ENCODE measurements at regions not wholly inside any gene's neighbourhood (a gene's known extent, or its start where the extent isn't known, plus 50 kb on each side); places are given as distances from the start of the nearest gene placed in this dataset.
"Not testable (repeated sequence)": the region's sequence is repeated elsewhere in the genome, so short reads cannot be mapped to it uniquely, and the experiment has no call there.

- ChIA-PET CTCF (ENCODE audit: unreplicated experiment) (no interaction called here), POLR2A (no interaction called here)
- TF ChIP-seq CTCF (conservative IDR thresholded peaks at IDR 0.05; ENCODE audit: low read length), result no peak
- no peak for TF ChIP-seq EZH2phosphoT487 (IDR thresholded peaks at IDR 0.05; ENCODE audit: borderline replicate concordance, low read depth, low read length)
- Histone ChIP-seq H3K79me2 (ENCODE audit: insufficient read depth, low read depth, low read length) (no peaks in the 10 kb centered on the region), H3K27ac (ENCODE audit: low read depth, low read length, poor library complexity, severe bottlenecking) (no peak overlapping the region), H3K4me1 (ENCODE audit: insufficient read depth, low read length, poor library complexity, severe bottlenecking) (no peaks in the 10 kb centered on the region), H3K4me3 (ENCODE audit: low read depth, low read length, poor library complexity, severe bottlenecking) (no peak overlapping the region), H3K9me3 (ENCODE audit: low read length) (no peaks in the 10 kb centered on the region), H3K36me3 (ENCODE audit: insufficient read depth, low read length) (no peaks in the 10 kb centered on the region), H4K20me1 (ENCODE audit: insufficient read depth, low read length) (no peaks in the 10 kb centered on the region), H2AFZ (ENCODE audit: low read length) (no peak overlapping the region), H3K9me2 (ENCODE audit: insufficient read depth, low read length) (no peaks in the 10 kb centered on the region), H3K4me2 (ENCODE audit: low read length) (no peak overlapping the region)
- BruUV-seq (replicated peaks), result no TSS peak
- intact Hi-C loops (cut with micrococcal nuclease; ENCODE audit: unreplicated experiment), result no loop called here
- no peak for DNase-seq (ENCODE audit: low spot score)
These were observed 135.2 kb downstream of the DACT1 start for GRCh38 chr14:58772794-58773620.

DNA sequence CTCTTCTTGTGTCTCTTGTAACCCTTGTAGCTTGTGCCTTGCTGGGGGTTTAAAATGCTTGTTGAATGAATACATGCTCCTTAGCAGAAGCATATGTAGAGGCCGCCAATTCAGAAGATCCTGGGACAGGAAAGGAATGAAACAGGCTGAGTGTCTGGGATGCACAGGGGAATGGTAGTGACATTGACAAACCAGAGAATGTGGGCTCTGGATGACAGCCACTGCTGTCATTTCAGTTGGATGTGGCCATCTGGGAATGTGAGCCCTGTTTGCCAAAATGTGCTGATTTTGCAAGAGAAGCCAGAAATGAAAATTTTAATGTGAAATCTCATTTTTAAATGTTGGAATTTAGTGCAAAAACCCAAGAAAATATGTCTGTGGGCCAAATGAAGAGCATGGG is 136.8 kb downstream of the DACT1 start:
- BruUV-seq (replicated peaks), result no TSS peak
- Histone ChIP-seq H3K27ac (ENCODE audit: low read depth, low read length, poor library complexity, severe bottlenecking) (no peak overlapping the region), H3K9me2 (ENCODE audit: insufficient read depth, low read length) (no peaks in the 10 kb centered on the region), H4K20me1 (ENCODE audit: insufficient read depth, low read length) (no peaks in the 10 kb centered on the region), H3K36me3 (ENCODE audit: insufficient read depth, low read length) (no peaks in the 10 kb centered on the region), H3K79me2 (ENCODE audit: insufficient read depth, low read depth, low read length) (no peaks in the 10 kb centered on the region), H3K9me3 (ENCODE audit: low read length) (no peaks in the 10 kb centered on the region), H3K4me3 (ENCODE audit: low read depth, low read length, poor library complexity, severe bottlenecking) (no peak overlapping the region), H2AFZ (ENCODE audit: low read length) (no peak overlapping the region), H3K4me2 (ENCODE audit: low read length) (no peak overlapping the region), H3K4me1 (ENCODE audit: insufficient read depth, low read length, poor library complexity, severe bottlenecking) (no peaks in the 10 kb centered on the region)
- no peak for DNase-seq (ENCODE audit: low spot score)
- TF ChIP-seq EZH2phosphoT487 (IDR thresholded peaks at IDR 0.05; ENCODE audit: borderline replicate concordance, low read depth, low read length) (no peak), CTCF (conservative IDR thresholded peaks at IDR 0.05; ENCODE audit: low read length) (no peak)
- POLR2A ChIA-PET, result no interaction called here
- CTCF ChIA-PET (ENCODE audit: unreplicated experiment), result no interaction called here
- intact Hi-C loops (cut with micrococcal nuclease; ENCODE audit: unreplicated experiment), result no loop called here

DNA sequence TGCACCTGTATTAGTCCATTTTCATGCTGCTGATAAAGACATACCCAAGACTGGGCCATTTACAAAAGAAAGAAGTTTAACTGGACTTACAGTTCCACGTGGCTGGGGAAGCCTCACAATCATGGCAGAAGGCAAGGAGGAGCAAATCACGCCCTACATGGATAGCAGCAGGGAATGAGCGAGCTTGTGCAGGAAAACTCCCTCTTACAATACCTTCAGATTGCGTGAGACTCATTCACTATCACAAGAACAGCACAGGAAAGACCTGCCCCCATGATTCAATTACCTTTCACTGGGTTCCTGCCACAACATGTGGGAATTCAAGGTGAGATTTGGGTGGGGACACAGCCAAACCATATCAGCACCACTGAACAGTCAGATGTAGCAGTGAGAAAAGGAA is 137.4 kb downstream of the DACT1 start:
- H3K27ac ChIP-seq (ENCODE audit: low read depth, low read length, poor library complexity, severe bottlenecking); H3K9me3 ChIP-seq (ENCODE audit: low read length); intact Hi-C loops (cut with micrococcal nuclease; ENCODE audit: unreplicated experiment); H3K36me3 ChIP-seq (ENCODE audit: insufficient read depth, low read length); H4K20me1 ChIP-seq (ENCODE audit: insufficient read depth, low read length); H3K9me2 ChIP-seq (ENCODE audit: insufficient read depth, low read length); BruUV-seq (replicated peaks); H3K4me3 ChIP-seq (ENCODE audit: low read depth, low read length, poor library complexity, severe bottlenecking); H3K4me2 ChIP-seq (ENCODE audit: low read length); H2AFZ ChIP-seq (ENCODE audit: low read length); CTCF ChIA-PET (ENCODE audit: unreplicated experiment); H3K79me2 ChIP-seq (ENCODE audit: insufficient read depth, low read depth, low read length); H3K4me1 ChIP-seq (ENCODE audit: insufficient read depth, low read length, poor library complexity, severe bottlenecking); DNase-seq (ENCODE audit: low spot score); POLR2A ChIA-PET: not testable (repeated sequence)

Measured in OCI-LY7 (cell line).